D341Med (cell line): ENCODE measurements at regions not wholly inside any gene's neighbourhood (a gene's known extent, or its start where the extent isn't known, plus 50 kb on each side); places are given as distances from the start of the nearest gene placed in this dataset.
A peak's percentile ranks its signal among the peaks of the same experiment; 100 is the strongest.

Experiments used
- DNase-seq: peaks from one replicate; pipeline ENCODE4 v3.0.0; 2012; ENCODE audit warnings: low spot score

- no peak for DNase-seq
Observed at GRCh38 chr11:106216281-106216680, 138.8 kb downstream of the AASDHPPT start.

- DNase-seq = no peak
Observed at GRCh38 chr11:106217456-106217855, 140.0 kb downstream of the AASDHPPT start.

GRCh38 chr11:106218106-106218505 lies 140.6 kb downstream of the AASDHPPT start:
- DNase-seq = no peak

GRCh38 chr11:106222626-106223025 lies 145.2 kb downstream of the AASDHPPT start:
- no peak for DNase-seq

- DNase-seq = no peak
Observed at GRCh38 chr11:106224172-106224571, 146.7 kb downstream of the AASDHPPT start.

- DNase-seq = no peak
Observed at GRCh38 chr11:106228996-106229395, 151.5 kb downstream of the AASDHPPT start.

- no peak for DNase-seq
Observed at GRCh38 chr11:106231591-106231990, 154.1 kb downstream of the AASDHPPT start.

- DNase-seq = no peak
Observed at GRCh38 chr11:106233191-106233590, 155.7 kb downstream of the AASDHPPT start.

- no peak for DNase-seq
Observed at GRCh38 chr11:106234794-106235193, 157.3 kb downstream of the AASDHPPT start.

GRCh38 chr11:106236295-106236694 lies 158.8 kb downstream of the AASDHPPT start:
- DNase-seq = no peak

- no peak for DNase-seq
Observed at GRCh38 chr11:106238704-106239360, 161.4 kb downstream of the AASDHPPT start.

GRCh38 chr11:106241601-106242257 lies 164.3 kb downstream of the AASDHPPT start:
- no peak for DNase-seq

GRCh38 chr11:106242718-106243415 lies 165.4 kb downstream of the AASDHPPT start:
- no peak for DNase-seq

- DNase-seq = no peak
Observed at GRCh38 chr11:106246495-106246894, 169.0 kb downstream of the AASDHPPT start.

- DNase-seq = no peak
Observed at GRCh38 chr11:106249617-106250239, 172.3 kb downstream of the AASDHPPT start.

GRCh38 chr11:106262852-106263251 lies 185.4 kb downstream of the AASDHPPT start:
- no peak for DNase-seq

GRCh38 chr11:106263527-106263926 lies 186.1 kb downstream of the AASDHPPT start:
- no peak for DNase-seq

- DNase-seq = no peak
Observed at GRCh38 chr11:106271086-106271485, 193.6 kb downstream of the AASDHPPT start.

- no peak for DNase-seq
Observed at GRCh38 chr11:106271686-106272085, 194.2 kb downstream of the AASDHPPT start.

- DNase-seq = no peak
Observed at GRCh38 chr11:106275151-106275550, 197.7 kb downstream of the AASDHPPT start.

GRCh38 chr11:106276126-106276525 lies 198.7 kb downstream of the AASDHPPT start:
- DNase-seq = no peak

- DNase-seq = peak; percentile 48
Observed at GRCh38 chr11:106276859-106277436, 199.5 kb downstream of the AASDHPPT start.
